Progenitor cell of endocrine pancreas (in vitro differentiated cells): ENCODE measurements at regions not wholly inside any gene's neighbourhood (a gene's known extent, or its start where the extent isn't known, plus 50 kb on each side); places are given as distances from the start of the nearest gene placed in this dataset.

Experiments used
- DNase-seq: peaks from one replicate; pipeline ENCODE4 v3.0.0; 2021; ENCODE audit warnings: low spot score; ENCODE audit not compliant: unreplicated experiment
- H3K27ac Mint-ChIP-seq: 2 replicates; pipeline ENCODE4 v1.8.0; 2021; ENCODE audit warnings: mild to moderate bottlenecking, moderate library complexity, mixed read lengths
- H3K27me3 Mint-ChIP-seq: 2 replicates; pipeline ENCODE4 v1.8.0; 2021; ENCODE audit warnings: mixed read lengths
- H3K36me3 Mint-ChIP-seq: 2 replicates; pipeline ENCODE4 v1.8.0; 2022; ENCODE audit warnings: mixed read lengths; ENCODE audit not compliant: insufficient read depth
- H3K4me1 Mint-ChIP-seq: 2 replicates; pipeline ENCODE4 v1.8.0; 2021; ENCODE audit warnings: low read depth, mixed read lengths
- H3K4me3 Mint-ChIP-seq: 2 replicates; pipeline ENCODE4 v1.8.0; 2021; ENCODE audit warnings: low read depth, mild to moderate bottlenecking, moderate library complexity, mixed read lengths
- H3K9me3 Mint-ChIP-seq: 2 replicates; pipeline ENCODE4 v1.8.0; 2021; ENCODE audit warnings: low read depth, mixed read lengths
- CTCF ChIP-seq: fragments of 200-600 bp; sonication (generic); IDR thresholded peaks from one replicate; pipeline ENCODE4 v1.5.0; 2021; ENCODE audit warnings: antibody characterized with exemption, mild to moderate bottlenecking; ENCODE audit not compliant: unreplicated experiment

GRCh38 chr3:76107935-76108570 is 322.7 kb upstream of the ZNF717 start:
- peak; percentile 89 for TF ChIP-seq CTCF
- Mint-ChIP-seq H3K36me3 (no peaks in the 10 kb centered on the region), H3K4me1 (no peaks in the 10 kb centered on the region), H3K9me3 (no peaks in the 10 kb centered on the region), H3K4me3 (no peak overlapping the region), H3K27ac (no peak overlapping the region), H3K27me3 (no peaks in the 10 kb centered on the region)
- DNase-seq = no peak

- H3K9me3 Mint-ChIP-seq = no peaks in the 10 kb centered on the region
- no peaks in the 10 kb centered on the region for H3K4me1 Mint-ChIP-seq
- H3K4me3 Mint-ChIP-seq = no peak overlapping the region
- TF ChIP-seq CTCF = no peak
- DNase-seq = no peak
- H3K27ac Mint-ChIP-seq = no peak overlapping the region
- no peaks in the 10 kb centered on the region for H3K27me3 Mint-ChIP-seq
- H3K36me3 Mint-ChIP-seq = no peaks in the 10 kb centered on the region
These were observed 326.5 kb upstream of the ZNF717 start for GRCh38 chr3:76111808-76112207.

- no peak for TF ChIP-seq CTCF
- DNase-seq = no peak
- Mint-ChIP-seq H3K9me3 (no peaks in the 10 kb centered on the region), H3K36me3 (no peaks in the 10 kb centered on the region), H3K4me1 (peaks cover 3% of the 10 kb centered on the region), H3K27me3 (no peaks in the 10 kb centered on the region), H3K4me3 (no peak overlapping the region), H3K27ac (no peak overlapping the region)
These were observed 336.7 kb upstream of the ZNF717 start for GRCh38 chr3:76122007-76122406.

GRCh38 chr3:76129441-76129840 is 344.1 kb upstream of the ZNF717 start:
- Mint-ChIP-seq H3K4me1 (no peaks in the 10 kb centered on the region), H3K9me3 (no peaks in the 10 kb centered on the region), H3K36me3 (no peaks in the 10 kb centered on the region), H3K27me3 (no peaks in the 10 kb centered on the region), H3K27ac (no peak overlapping the region), H3K4me3 (no peak overlapping the region)
- no peak for DNase-seq
- TF ChIP-seq CTCF = no peak

GRCh38 chr3:76131396-76132153 is 346.2 kb upstream of the ZNF717 start:
- Mint-ChIP-seq H3K4me3 (no peak overlapping the region), H3K36me3 (no peaks in the 10 kb centered on the region), H3K9me3 (no peaks in the 10 kb centered on the region), H3K27ac (no peak overlapping the region), H3K4me1 (no peaks in the 10 kb centered on the region), H3K27me3 (no peaks in the 10 kb centered on the region)
- no peak for DNase-seq
- no peak for TF ChIP-seq CTCF
